Tibial artery (tissue), 4 donors: ENCODE measurements at regions not wholly inside any gene's neighbourhood (a gene's known extent, or its start where the extent isn't known, plus 50 kb on each side); places are given as distances from the start of the nearest gene placed in this dataset.

ENCODE experiments used
- DNase-seq, 2 donors: peaks; one replicate each; pipeline ENCODE4 v3.0.0-alpha.2; 2019
- H3K27ac ChIP-seq, 2 donors: fragments of 200-600 bp; sonication (generic) in 1 of 2; 1 replicate in 1 of 2; 2 replicates in 1 of 2; pipeline ENCODE4 v1.5.1; 2018 to 2019; ENCODE audit warnings: mild to moderate bottlenecking in 1 of 2
- H3K27me3 ChIP-seq, 2 donors: fragments of 200-600 bp; sonication (generic) in 1 of 2; one replicate each; pipeline versions ENCODE4 v1.5.1 to v1.6.0; 2016 to 2019
- H3K36me3 ChIP-seq, 3 donors: fragments of 200-600 bp; sonication (generic) in 2 of 3; one replicate each; pipeline ENCODE4 v1.5.1; 2016 to 2019; ENCODE audit warnings: mild to moderate bottlenecking in 2 of 3
- H3K4me1 ChIP-seq, 4 donors: fragments of 200-600 bp; sonication (generic) in 2 of 4; 1 replicate in 3 of 4; 2 replicates in 1 of 4; pipeline ENCODE4 v1.5.1; 2016 to 2019
- H3K4me3 ChIP-seq, 2 donors: fragments of 200-600 bp; sonication (generic) in 1 of 2; 1 replicate in 1 of 2; 2 replicates in 1 of 2; pipeline ENCODE4 v1.5.1; 2018 to 2019; ENCODE audit warnings: mild to moderate bottlenecking in 2 of 2
- H3K9me3 ChIP-seq, 3 donors: fragments of 200-600 bp; sonication (generic) in 1 of 3; one replicate each; pipeline ENCODE4 v1.5.1; 2016 to 2019
- intact Hi-C: fragments of 100-400 bp; cut with DNase I; formaldehyde crosslinking; loops from one replicate; pipeline ENCODE4 v1.15.0; 2023; ENCODE audit warnings: low total_unique reads
- TF ChIP-seq, protein P1 (sequence below), 2 experiments: fragments of 200-600 bp in 1 of 2; fragments of 450-650 bp in 1 of 2; IDR thresholded peaks; one replicate each; pipeline ENCODE4 v1.5.1; 2017 to 2019; ENCODE audit warnings: antibody characterized with exemption in 2 of 2, mild to moderate bottlenecking in 1 of 2, moderate library complexity in 1 of 2

GRCh38 chr2:43171789-43172188, 54.6 kb downstream of the ZFP36L2 start:
- Histone ChIP-seq H3K27me3 (no peaks in the 10 kb centered on the region), H3K36me3 (no peaks in the 10 kb centered on the region), H3K4me1 (peaks cover 0 to 10% (median 5%) of the 10 kb centered on the region in 4 donors), H3K9me3 (peaks cover 0 to 13% (median 11%) of the 10 kb centered on the region in 3 donors), H3K27ac (no peak overlapping the region), H3K4me3 (no peak overlapping the region)
- peak in 1 of 2 donors; percentile 77 for DNase-seq
- TF ChIP-seq, protein P1, sequence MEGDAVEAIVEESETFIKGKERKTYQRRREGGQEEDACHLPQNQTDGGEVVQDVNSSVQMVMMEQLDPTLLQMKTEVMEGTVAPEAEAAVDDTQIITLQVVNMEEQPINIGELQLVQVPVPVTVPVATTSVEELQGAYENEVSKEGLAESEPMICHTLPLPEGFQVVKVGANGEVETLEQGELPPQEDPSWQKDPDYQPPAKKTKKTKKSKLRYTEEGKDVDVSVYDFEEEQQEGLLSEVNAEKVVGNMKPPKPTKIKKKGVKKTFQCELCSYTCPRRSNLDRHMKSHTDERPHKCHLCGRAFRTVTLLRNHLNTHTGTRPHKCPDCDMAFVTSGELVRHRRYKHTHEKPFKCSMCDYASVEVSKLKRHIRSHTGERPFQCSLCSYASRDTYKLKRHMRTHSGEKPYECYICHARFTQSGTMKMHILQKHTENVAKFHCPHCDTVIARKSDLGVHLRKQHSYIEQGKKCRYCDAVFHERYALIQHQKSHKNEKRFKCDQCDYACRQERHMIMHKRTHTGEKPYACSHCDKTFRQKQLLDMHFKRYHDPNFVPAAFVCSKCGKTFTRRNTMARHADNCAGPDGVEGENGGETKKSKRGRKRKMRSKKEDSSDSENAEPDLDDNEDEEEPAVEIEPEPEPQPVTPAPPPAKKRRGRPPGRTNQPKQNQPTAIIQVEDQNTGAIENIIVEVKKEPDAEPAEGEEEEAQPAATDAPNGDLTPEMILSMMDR (IDR thresholded peaks at IDR 0.05), result no peak
- intact Hi-C loops, result no loop called here

- intact Hi-C loops, result no loop called here
- Histone ChIP-seq H3K4me3 (no peak overlapping the region), H3K36me3 (no peaks in the 10 kb centered on the region), H3K27ac (no peak overlapping the region), H3K4me1 (peaks cover 0 to 10% (median 5%) of the 10 kb centered on the region in 4 donors), H3K9me3 (peaks cover 0 to 10% (median 8%) of the 10 kb centered on the region in 3 donors), H3K27me3 (no peaks in the 10 kb centered on the region)
- TF ChIP-seq, protein P1 (IDR thresholded peaks at IDR 0.05), result no peak
- no peak for DNase-seq
Measured at GRCh38 chr2:43170405-43171105, 55.9 kb downstream of the ZFP36L2 start.

DNA sequence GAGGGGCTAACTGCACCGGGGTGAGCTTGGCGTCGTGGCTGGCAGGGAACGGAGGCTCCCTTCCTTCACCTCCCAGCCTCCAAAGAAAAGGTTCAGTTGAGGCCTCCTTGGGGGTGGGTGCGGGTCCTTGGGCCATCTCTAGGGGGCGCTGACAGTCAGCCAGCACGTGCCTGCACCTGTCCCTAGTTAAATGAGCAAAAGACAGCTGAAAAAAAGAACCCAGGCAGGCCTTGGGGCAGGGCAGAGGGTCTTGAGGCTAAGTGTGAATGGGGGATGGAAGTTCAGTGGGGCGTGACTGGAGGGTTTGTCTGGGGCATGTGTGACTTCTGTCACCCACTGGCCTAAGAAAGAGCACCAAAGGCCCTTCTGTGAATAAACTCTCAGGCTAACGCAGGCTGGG, 56.4 kb downstream of the ZFP36L2 start:
- peaks cover 0 to 4% (median 3%) of the 10 kb centered on the region in 3 donors for H3K9me3 ChIP-seq
- no peaks in the 10 kb centered on the region for H3K27me3 ChIP-seq
- no peaks in the 10 kb centered on the region for H3K36me3 ChIP-seq
- H3K4me3 ChIP-seq, result no peak overlapping the region
- intact Hi-C loops, result no loop called here
- H3K27ac ChIP-seq, result no peak overlapping the region
- DNase-seq, result no peak
- TF ChIP-seq, protein P1 (IDR thresholded peaks at IDR 0.05), result peak; percentile 16 to 28
- peaks cover 0 to 10% (median 5%) of the 10 kb centered on the region in 4 donors for H3K4me1 ChIP-seq

DNA sequence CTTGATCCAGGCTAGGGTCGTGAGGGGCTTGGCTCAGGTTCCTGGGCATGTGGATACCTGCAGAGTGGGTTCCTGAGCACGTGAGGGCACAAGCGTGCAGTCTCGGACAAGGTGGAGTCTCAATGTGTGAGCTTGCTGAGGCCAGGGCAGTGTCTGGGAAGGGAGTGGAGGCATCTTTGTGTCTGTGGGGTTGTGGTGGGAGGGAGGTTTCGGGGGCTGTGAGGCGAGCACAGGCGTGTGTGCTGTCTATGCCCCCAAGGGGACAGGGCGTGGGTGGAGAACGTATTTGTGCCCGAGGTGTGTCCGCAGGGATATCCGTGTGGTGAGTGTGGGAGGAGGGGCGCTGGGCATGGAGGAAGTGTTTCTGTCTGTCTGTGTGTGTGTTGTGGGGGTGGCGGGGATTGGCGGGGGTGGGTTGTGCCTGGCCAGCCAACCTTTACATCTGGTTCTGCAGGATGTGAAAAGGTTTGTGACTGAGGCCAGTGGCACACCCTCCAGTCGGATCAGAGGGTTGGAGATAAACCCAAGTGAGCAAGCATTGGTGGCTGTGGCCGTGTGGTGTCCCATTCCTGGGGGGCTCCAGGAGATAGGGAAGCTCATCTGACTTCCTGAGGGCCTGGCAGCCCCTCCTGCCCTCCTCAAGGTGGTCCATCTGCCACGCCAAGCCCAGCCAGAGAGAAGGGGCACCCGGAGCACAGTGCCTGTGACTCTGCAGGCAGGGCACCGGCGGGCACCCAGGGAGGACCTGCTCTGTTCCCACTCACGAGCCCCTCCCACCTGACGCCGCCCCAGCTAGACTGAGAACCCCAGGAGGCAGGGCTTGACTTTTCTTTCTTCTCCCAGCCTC, 57.1 kb downstream of the ZFP36L2 start:
- DNase-seq, result no peak
- Histone ChIP-seq H3K27me3 (no peaks in the 10 kb centered on the region), H3K36me3 (no peaks in the 10 kb centered on the region), H3K4me3 (no peak overlapping the region), H3K9me3 (no peaks in the 10 kb centered on the region), H3K27ac (no peak overlapping the region), H3K4me1 (peaks cover 0 to 10% (median 5%) of the 10 kb centered on the region in 4 donors)
- intact Hi-C loops, result no loop called here
- TF ChIP-seq, protein P1 (IDR thresholded peaks at IDR 0.05), result no peak

DNA sequence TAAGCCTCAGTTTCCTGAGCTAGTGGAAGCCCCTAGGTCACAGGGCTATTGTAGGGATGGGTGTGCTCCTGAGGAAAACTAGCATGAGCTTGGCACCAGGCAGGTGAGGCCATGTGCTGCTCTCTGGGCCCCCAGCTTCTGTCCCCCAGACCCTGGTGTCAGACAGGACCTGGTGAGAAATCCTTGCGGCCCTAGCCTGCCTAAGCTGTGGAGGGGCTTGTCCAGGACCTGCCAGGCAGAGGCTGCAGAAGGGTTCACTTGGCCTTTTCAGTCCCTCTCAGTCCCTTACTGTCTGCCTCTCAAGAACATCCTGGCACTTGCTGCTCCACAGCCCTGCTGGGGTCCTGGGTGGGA, 58.4 kb downstream of the ZFP36L2 start:
- H3K27ac ChIP-seq, result no peak overlapping the region

More for the DNA sequence above, 58.4 kb downstream of the ZFP36L2 start:
- DNase-seq, result no peak
- no peaks in the 10 kb centered on the region for H3K9me3 ChIP-seq
- TF ChIP-seq, protein P1 (IDR thresholded peaks at IDR 0.05), result no peak
- intact Hi-C loops, result no loop called here
- H3K4me1 ChIP-seq, result peaks cover 0 to 14% (median 7%) of the 10 kb centered on the region in 4 donors
- no peaks in the 10 kb centered on the region for H3K27me3 ChIP-seq
- no peaks in the 10 kb centered on the region for H3K36me3 ChIP-seq
- no peak overlapping the region for H3K4me3 ChIP-seq
